K562 (cell line): ENCODE measurements at regions not wholly inside any gene's neighbourhood (a gene's known extent, or its start where the extent isn't known, plus 50 kb on each side); places are given as distances from the start of the nearest gene placed in this dataset.

ENCODE experiments used
- ATAC-seq: fragments of 200-7000 bp; cut with Tn5 transposase; 3 replicates; pipeline ENCODE4 v1.9.1; 2020; ENCODE audit warnings: moderate library complexity
- BruUV-seq: library from RNA; stranded (reverse); fragments of 400-500 nt; replicated peaks from 2 replicates; lab custom pipeline; 2021; lab: Mats Ljungman, UMichigan
- CTCF ChIA-PET: fragments of 300-600 bp; formaldehyde crosslinking; extraction: SDS; loops from one replicate; lab custom pipeline; 2021; ENCODE audit warnings: low intra/inter-chr PET ratio; lab: Yijun Ruan, JAX
- POLR2A ChIA-PET: fragments of 300-600, 350-650 bp; sonication (Branson Sonifier 250); formaldehyde crosslinking; extraction: SDS; loops from one replicate; lab custom pipeline; 2021; ENCODE audit warnings: antibody characterized with exemption, inconsistent platforms; lab: Yijun Ruan, JAX
- DNase-seq, 4 experiments: peaks; one replicate each; pipeline versions ENCODE4 v3.0.0 to v3.0.0-alpha.2; 2011 to 2018; ENCODE audit warnings: low spot score in 3 of 4, mixed read lengths in 3 of 4; ENCODE audit errors: extremely low read depth in 1 of 4
- FAIRE-seq: peaks from 2 replicates; lab custom pipeline; 2011; peaks lifted over from hg19 to GRCh38; lab: Jason Lieb, UNC
- H2AFZ ChIP-seq: 2 replicates; pipeline ENCODE4 v1.6.0; 2011; ENCODE audit warnings: low read depth, low read length, control low read depth, inconsistent platforms
- H3K27ac ChIP-seq: fragments of 200-600 bp; 3 replicates; pipeline ENCODE4 v1.8.0; 2011; ENCODE audit warnings: low read depth, mild to moderate bottlenecking, control low read depth, inconsistent platforms, low read length, moderate library complexity, mixed read lengths; ENCODE audit errors: extremely low read depth
- H3K27me3 ChIP-seq, 2 experiments: fragments of 300-600 bp in 1 of 2; 2 replicates in 1 of 2; 3 replicates in 1 of 2; pipeline versions ENCODE4 v1.6.0 to v1.8.0; 2011; ENCODE audit warnings: inconsistent platforms in 2 of 2, low read length in 2 of 2, mild to moderate bottlenecking in 1 of 2, mixed read lengths in 1 of 2, moderate library complexity in 1 of 2; ENCODE audit not compliant: control insufficient read depth in 2 of 2, insufficient read depth in 2 of 2
- H3K36me3 ChIP-seq: fragments of 300-600 bp; 3 replicates; pipeline ENCODE4 v1.8.0; 2011; ENCODE audit warnings: mild to moderate bottlenecking, low read length, inconsistent platforms; ENCODE audit not compliant: control insufficient read depth, insufficient read depth
- H3K4me1 ChIP-seq, 2 experiments: fragments of 200-600 bp in 1 of 2; replicated peaks in 1 of 2; 2 replicates in 1 of 2; 3 replicates in 1 of 2; pipeline versions ENCODE4 v1.5.1 to v1.8.0; 2011; ENCODE audit warnings: inconsistent platforms in 2 of 2, low read length in 2 of 2, mild to moderate bottlenecking in 1 of 2, mixed read lengths in 1 of 2, moderate library complexity in 1 of 2; ENCODE audit not compliant: control insufficient read depth in 2 of 2, insufficient read depth in 2 of 2
- H3K4me2 ChIP-seq: 2 replicates; pipeline ENCODE4 v1.6.1; 2011; ENCODE audit warnings: low read length, control low read depth, inconsistent platforms, mixed read lengths; ENCODE audit not compliant: insufficient read depth
- H3K4me3 ChIP-seq: fragments of 200-600 bp; sonication (generic), shearing (Covaris generic); 2 replicates; pipeline ENCODE4 v1.5.1; 2016; ENCODE audit warnings: control low read depth, inconsistent platforms
- H3K79me2 ChIP-seq: fragments of 200-600 bp; 3 replicates; pipeline ENCODE4 v1.8.0; 2011; ENCODE audit warnings: low read length, inconsistent platforms; ENCODE audit not compliant: control insufficient read depth, insufficient read depth
- H3K9ac ChIP-seq, 2 experiments: 2 replicates each; pipeline versions ENCODE4 v1.6.0 to v1.6.1; 2011; ENCODE audit warnings: low read depth in 2 of 2, low read length in 2 of 2, control low read depth in 1 of 2, inconsistent platforms in 1 of 2, mild to moderate bottlenecking in 1 of 2, mixed read lengths in 1 of 2; ENCODE audit not compliant: insufficient read depth in 1 of 2
- H3K9me1 ChIP-seq: one replicate; pipeline ENCODE4 v1.6.0; 2011; ENCODE audit warnings: inconsistent platforms, mild to moderate bottlenecking, low read length, moderate library complexity; ENCODE audit not compliant: control insufficient read depth, insufficient read depth
- H3K9me3 ChIP-seq: replicated peaks from 2 replicates; pipeline ENCODE4 v1.5.1; 2011; ENCODE audit warnings: low read depth, low read length, inconsistent platforms; ENCODE audit not compliant: control insufficient read depth, insufficient read depth
- H4K20me1 ChIP-seq: replicated peaks from 2 replicates; pipeline ENCODE4 v1.6.1; 2011; ENCODE audit warnings: low read length, inconsistent platforms, mixed read lengths; ENCODE audit not compliant: control insufficient read depth, insufficient read depth
- ARID1B ChIP-seq: fragments of 450-650 bp; IDR thresholded peaks from 2 replicates; pipeline ENCODE4 v1.6.1; 2016; ENCODE audit warnings: antibody characterized with exemption, mild to moderate bottlenecking, inconsistent platforms
- BRF1 ChIP-seq: IDR thresholded peaks from 3 replicates; pipeline ENCODE4 v1.6.1; 2011; ENCODE audit warnings: borderline replicate concordance, mild to moderate bottlenecking; ENCODE audit not compliant: insufficient read length; ENCODE audit errors: extremely low read depth
- CTBP1 ChIP-seq: fragments of 450-650 bp; IDR thresholded peaks from 2 replicates; pipeline ENCODE4 v1.6.1; 2016; ENCODE audit warnings: borderline replicate concordance
- ELF1 ChIP-seq: fragments of 200-800 bp; sonication (Bioruptor generic); IDR thresholded peaks from 2 replicates; pipeline ENCODE4 v1.6.1; 2016; ENCODE audit warnings: missing genetic modification characterization, missing compliant biosample characterization
- HIVEP1 ChIP-seq: fragments of 250-450 bp; sonication (Bioruptor Pico); IDR thresholded peaks from 2 replicates; pipeline ENCODE4 v1.4.0; 2020; ENCODE audit warnings: mild to moderate bottlenecking
- PBX2 ChIP-seq, 2 experiments: IDR thresholded peaks in 1 of 2; conservative IDR thresholded peaks in 1 of 2; 2 replicates each; pipeline ENCODE4 v1.6.1; 2016; ENCODE audit warnings: low read depth in 2 of 2, mild to moderate bottlenecking in 1 of 2, missing compliant biosample characterization in 1 of 2, missing genetic modification characterization in 1 of 2, moderate library complexity in 1 of 2
- PML ChIP-seq: IDR thresholded peaks from 2 replicates; pipeline ENCODE4 v1.6.1; 2012; ENCODE audit warnings: low read length, inconsistent platforms
- RAD21 ChIP-seq, 2 experiments: fragments of 250-450 bp in 1 of 2; fragments of 450-650 bp in 1 of 2; sonication (Bioruptor Pico) in 1 of 2; formaldehyde crosslinking in 1 of 2; IDR thresholded peaks in 1 of 2; conservative IDR thresholded peaks in 1 of 2; 2 replicates each; pipeline versions ENCODE4 v1.4.0 to v1.8.0; 2020 to 2022; ENCODE audit warnings: mild to moderate bottlenecking in 2 of 2, moderate library complexity in 1 of 2
- WGBS: fragments of 100-300 bp; shearing (Covaris generic); methylation state at CpG from one replicate; pipeline ENCODE4 v1.1.6; 2016; ENCODE audit warnings: low coverage, mixed read lengths; ENCODE audit not compliant: insufficient coverage; ENCODE audit errors: missing lambda C conversion rate; 5-methylcytosine and 5-hydroxymethylcytosine counted together
- in situ Hi-C: fragments of 300-500 bp; cut with MboI; formaldehyde crosslinking; loops from 4 replicates; pipeline ENCODE4 v1.15.0; 2018; ENCODE audit warnings: inconsistent platforms, mixed read lengths
- intact Hi-C: fragments of 100-400 bp; cut with micrococcal nuclease; formaldehyde crosslinking; loops from 2 replicates; pipeline ENCODE4 v1.14.2; 2022
- TF ChIP-seq, protein P1 (sequence below), 3 experiments: IDR thresholded peaks in 2 of 3; conservative IDR thresholded peaks in 1 of 3; 2 replicates each; pipeline ENCODE4 v1.5.1; 2011 to 2012; ENCODE audit warnings: low read length in 3 of 3, mild to moderate bottlenecking in 3 of 3, control low read depth in 2 of 3, improper control_type of control experiment in 1 of 3, inconsistent platforms in 1 of 3, low read depth in 1 of 3, mixed read lengths in 1 of 3, moderate library complexity in 1 of 3; ENCODE audit not compliant: insufficient read depth in 2 of 3

- Histone ChIP-seq H3K27ac (no peak overlapping the region), H3K36me3 (no peaks in the 10 kb centered on the region), H3K9me1 (no peaks in the 10 kb centered on the region), H3K9me3 (no peaks in the 10 kb centered on the region), H3K27me3 (peaks cover 4% of the 10 kb centered on the region in 2 experiments; a peak in 3 of 5 replicates), H2AFZ (no peak overlapping the region), H3K9ac (no peak overlapping the region), H4K20me1 (no peaks in the 10 kb centered on the region), H3K4me3 (no peak overlapping the region), H3K79me2 (no peaks in the 10 kb centered on the region), H3K4me2 (no peak overlapping the region), H3K4me1 (peaks cover 0 to 8% of the 10 kb centered on the region in 2 experiments; a peak in 2 of 5 replicates)
- ATAC-seq (no peak), FAIRE-seq (no peak), DNase-seq (no peak)
- WGBS, result 0% methylated on average over 1 of the region's 1 CpG
- ChIA-PET CTCF (interaction anchor here (0.6 kb wide), 1 partner anchor 22 kb away, joined by 4 read pairs; no protein-coding TSS in a partner anchor), POLR2A (interaction anchor here (0.6 kb wide), 1 partner anchor 68 kb away, joined by 3 read pairs; no protein-coding TSS in a partner anchor)
- intact Hi-C loops (loop anchor here (5.0 kb wide), 1 partner anchor 151 kb away; the partner anchor contains the start of gene IVNS1ABP), in situ Hi-C loops (no loop called here)
- TF ChIP-seq PML, result no peak
- no TSS peak for BruUV-seq
Observed at GRCh38 chr1:185468626-185469025, 151.6 kb upstream of the IVNS1ABP start.

- Histone ChIP-seq H2AFZ (peak overlapping the region; percentile 36; the same call in 1 of the 2 replicates), H3K9me3 (no peaks in the 10 kb centered on the region), H4K20me1 (no peaks in the 10 kb centered on the region), H3K4me3 (no peak overlapping the region), H3K9ac (no peak overlapping the region), H3K79me2 (no peaks in the 10 kb centered on the region), H3K4me1 (peaks cover 0 to 8% of the 10 kb centered on the region in 2 experiments; a peak in 2 of 5 replicates), H3K9me1 (no peaks in the 10 kb centered on the region), H3K27ac (no peak overlapping the region), H3K4me2 (no peak overlapping the region), H3K27me3 (peaks cover 4% of the 10 kb centered on the region in 2 experiments; a peak in 3 of 5 replicates), H3K36me3 (no peaks in the 10 kb centered on the region)
- no TSS peak for BruUV-seq
- peak; percentile 86 for ATAC-seq
- WGBS, result 1% methylated on average over 7 of the region's 7 CpGs
- FAIRE-seq, result no peak
- CTCF ChIA-PET, result no interaction called here
- DNase-seq, result peak in 1 of 4 experiments; percentile 30
- POLR2A ChIA-PET, result interaction anchor here (0.6 to 0.7 kb wide), 2 partner anchors 9 to 278 kb away, joined by 3 read pairs; no protein-coding TSS in a partner anchor
- in situ Hi-C loops (no loop called here), intact Hi-C loops (loop anchor here (5.0 kb wide), 1 partner anchor 150 kb away; the partner anchor contains the start of gene IVNS1ABP)
- TF ChIP-seq BRF1 (no peak), ARID1B (no peak), ELF1 (tag) (no peak), HIVEP1 (CRISPR knock-in tag) (no peak), PBX2 (CRISPR knock-in tag; IDR thresholded peaks at IDR 0.05; ENCODE audit: low read depth) (no peak), PBX2 (tag; conservative IDR thresholded peaks at IDR 0.05; ENCODE audit: low read depth) (no peak), CTBP1 (0 out of 2 replicates have a peak, but pooled peaks have one; percentile 16), RAD21 (CRISPR knock-in tag; conservative IDR thresholded peaks at IDR 0.05 in 1 of 2, IDR thresholded peaks at IDR 0.05 in 1 of 2) (peak; percentile 34 to 57)
- TF ChIP-seq, protein P1, sequence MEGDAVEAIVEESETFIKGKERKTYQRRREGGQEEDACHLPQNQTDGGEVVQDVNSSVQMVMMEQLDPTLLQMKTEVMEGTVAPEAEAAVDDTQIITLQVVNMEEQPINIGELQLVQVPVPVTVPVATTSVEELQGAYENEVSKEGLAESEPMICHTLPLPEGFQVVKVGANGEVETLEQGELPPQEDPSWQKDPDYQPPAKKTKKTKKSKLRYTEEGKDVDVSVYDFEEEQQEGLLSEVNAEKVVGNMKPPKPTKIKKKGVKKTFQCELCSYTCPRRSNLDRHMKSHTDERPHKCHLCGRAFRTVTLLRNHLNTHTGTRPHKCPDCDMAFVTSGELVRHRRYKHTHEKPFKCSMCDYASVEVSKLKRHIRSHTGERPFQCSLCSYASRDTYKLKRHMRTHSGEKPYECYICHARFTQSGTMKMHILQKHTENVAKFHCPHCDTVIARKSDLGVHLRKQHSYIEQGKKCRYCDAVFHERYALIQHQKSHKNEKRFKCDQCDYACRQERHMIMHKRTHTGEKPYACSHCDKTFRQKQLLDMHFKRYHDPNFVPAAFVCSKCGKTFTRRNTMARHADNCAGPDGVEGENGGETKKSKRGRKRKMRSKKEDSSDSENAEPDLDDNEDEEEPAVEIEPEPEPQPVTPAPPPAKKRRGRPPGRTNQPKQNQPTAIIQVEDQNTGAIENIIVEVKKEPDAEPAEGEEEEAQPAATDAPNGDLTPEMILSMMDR (IDR thresholded peaks at IDR 0.05 in 2 of 3, conservative IDR thresholded peaks at IDR 0.05 in 1 of 3; ENCODE audit: insufficient read depth in 2 of 3, low read depth in 1 of 3, low read length in 3 of 3), result peak; percentile 5 to 47 (median 35); a peak in 2 of 6 replicates
Observed at GRCh38 chr1:185467122-185467521, 150.1 kb upstream of the IVNS1ABP start.
